B cell (primary cell): ENCODE measurements at regions not wholly inside any gene's neighbourhood (a gene's known extent, or its start where the extent isn't known, plus 50 kb on each side); places are given as distances from the start of the nearest gene placed in this dataset.

Experiments
- ATAC-seq: fragments of 200-7000 bp; cut with Tn5 transposase; one replicate; pipeline ENCODE4 v1.10.0; 2021; ENCODE audit warnings: low read depth, mild to moderate bottlenecking, moderate number of reproducible peaks, moderate library complexity
- CTCF ChIA-PET: fragments of 350-600 bp; sonication (Branson Sonifier 250); formaldehyde crosslinking; loops from one replicate; lab custom pipeline; 2021; ENCODE audit warnings: antibody characterized with exemption, inconsistent platforms; lab: Charles Lee
- POLR2A ChIA-PET: fragments of 350-600 bp; sonication (Branson Sonifier 250); formaldehyde crosslinking; loops from one replicate; lab custom pipeline; 2021; ENCODE audit warnings: antibody characterized with exemption; lab: Charles Lee
- DNase-seq: peaks from one replicate; pipeline ENCODE4 v3.0.0; 2013
- H2AFZ ChIP-seq: 2 replicates; pipeline ENCODE4 v1.6.1; 2012; ENCODE audit warnings: mild to moderate bottlenecking, low read depth, low read length; ENCODE audit not compliant: insufficient read depth, poor library complexity, severe bottlenecking
- H3K27ac ChIP-seq, 2 donors: 1 replicate in 1 of 2; 2 replicates in 1 of 2; pipeline ENCODE4 v1.5.1; 2012 to 2013; ENCODE audit warnings: low read length in 2 of 2, mild to moderate bottlenecking in 2 of 2, moderate library complexity in 1 of 2
- H3K27me3 ChIP-seq, 4 experiments: fragments of 200-600 bp in 1 of 4; sonication (generic) in 1 of 4; replicated peaks in 1 of 4; 1 replicate in 2 of 4; 2 replicates in 2 of 4; pipeline versions ENCODE4 v1.6.1 to v1.7.0; 2013 to 2016; ENCODE audit warnings: low read length in 3 of 4, mild to moderate bottlenecking in 2 of 4, mixed read lengths in 1 of 4, moderate library complexity in 1 of 4; ENCODE audit not compliant: insufficient read depth in 4 of 4, control insufficient read depth in 3 of 4; ENCODE audit errors: control extremely low read depth in 1 of 4
- H3K36me3 ChIP-seq, 2 experiments: replicated peaks in 1 of 2; 1 replicate in 1 of 2; 2 replicates in 1 of 2; pipeline versions ENCODE4 v1.6.1 to v1.7.1; 2013; ENCODE audit warnings: low read length in 1 of 2; ENCODE audit not compliant: insufficient read depth in 2 of 2, control insufficient read depth in 1 of 2; ENCODE audit errors: control extremely low read depth in 1 of 2, extremely low read depth in 1 of 2
- H3K4me1 ChIP-seq, 2 donors: fragments of 200-600 bp in 1 of 2; sonication (generic) in 1 of 2; 1 replicate in 1 of 2; 2 replicates in 1 of 2; pipeline versions ENCODE4 v1.5.1 to v1.6.1; 2013 to 2017; ENCODE audit warnings: low read length in 2 of 2; ENCODE audit not compliant: control insufficient read depth in 2 of 2, insufficient read depth in 2 of 2
- H3K4me2 ChIP-seq: replicated peaks from 2 replicates; pipeline ENCODE3; 2012; ENCODE audit warnings: mild to moderate bottlenecking, low read depth, low read length; ENCODE audit not compliant: poor library complexity, severe bottlenecking
- H3K4me3 ChIP-seq, 5 experiments: fragments of 200-600 bp in 1 of 5; sonication (generic) in 1 of 5; 1 replicate in 3 of 5; 2 replicates in 2 of 5; pipeline versions ENCODE4 v1.5.1 to v1.7.0; 2011 to 2016; ENCODE audit warnings: low read length in 4 of 5, mild to moderate bottlenecking in 4 of 5, low read depth in 2 of 5, control low read depth in 1 of 5, moderate library complexity in 1 of 5; ENCODE audit not compliant: insufficient read depth in 1 of 5; ENCODE audit errors: control extremely low read depth in 1 of 5, extremely low read depth in 1 of 5
- H3K79me2 ChIP-seq: fragments of 200-600 bp; sonication (generic); one replicate; pipeline ENCODE4 v1.6.0; 2016; ENCODE audit warnings: low read length; ENCODE audit not compliant: control insufficient read depth, insufficient read depth
- H3K9ac ChIP-seq: fragments of 200-600 bp; sonication (generic); 2 replicates; pipeline ENCODE4 v1.6.1; 2017; ENCODE audit warnings: mild to moderate bottlenecking, low read length, moderate library complexity
- H3K9me3 ChIP-seq, 3 donors: one replicate each; pipeline versions ENCODE4 v1.6.1 to v1.7.1; 2013; ENCODE audit warnings: low read length in 2 of 3; ENCODE audit not compliant: control insufficient read depth in 2 of 3, insufficient read depth in 1 of 3; ENCODE audit errors: control extremely low read depth in 1 of 3
- H4K20me1 ChIP-seq: 2 replicates; pipeline ENCODE4 v1.6.0; 2012; ENCODE audit warnings: mild to moderate bottlenecking, low read length; ENCODE audit not compliant: insufficient read depth, control insufficient read depth, poor library complexity, severe bottlenecking
- H3K27ac Mint-ChIP-seq: one replicate; pipeline ENCODE4 v1.8.0; 2021; ENCODE audit warnings: mixed read lengths
- H3K27me3 Mint-ChIP-seq: one replicate; pipeline ENCODE4 v1.8.0; 2021; ENCODE audit warnings: mixed read lengths
- H3K4me1 Mint-ChIP-seq: one replicate; pipeline ENCODE4 v1.8.0; 2021; ENCODE audit warnings: mixed read lengths
- H3K4me3 Mint-ChIP-seq: one replicate; pipeline ENCODE4 v1.8.0; 2021; ENCODE audit warnings: mixed read lengths
- H3K9me3 Mint-ChIP-seq: one replicate; pipeline ENCODE4 v1.8.0; 2022; ENCODE audit warnings: mixed read lengths; ENCODE audit not compliant: insufficient read depth
- CTCF ChIP-seq: fragments of 200-600 bp; IDR thresholded peaks from one replicate; pipeline ENCODE4 v1.8.0; 2022; ENCODE audit warnings: antibody characterized with exemption, mild to moderate bottlenecking
- EZH2 ChIP-seq: IDR thresholded peaks from 2 replicates; pipeline ENCODE4 v1.6.1; 2012; ENCODE audit warnings: borderline replicate concordance, low read depth, mild to moderate bottlenecking, moderate library complexity, low read length; ENCODE audit not compliant: insufficient read depth, poor library complexity, severe bottlenecking
- WGBS: methylation state at CpG from one replicate; pipeline ENCODE4 v1.1.5; 2013; ENCODE audit warnings: missing lambda C conversion rate; ENCODE audit not compliant: insufficient coverage; 5-methylcytosine and 5-hydroxymethylcytosine counted together
- intact Hi-C: fragments of 100-400 bp; cut with micrococcal nuclease; formaldehyde crosslinking; loops from one replicate; pipeline ENCODE4 v1.10.0; 2022

- no peaks in the 10 kb centered on the region for H3K9me3 Mint-ChIP-seq
- TF ChIP-seq EZH2 (no peak), CTCF (no peak)
- DNase-seq, result no peak
Observed at GRCh38 chr1:59018446-59018845, 234.6 kb upstream of the JUN start.

GRCh38 chr1:59018860-59019259 is 235.0 kb upstream of the JUN start:
- ATAC-seq, result no peak
- Histone ChIP-seq H3K36me3 (no peaks in the 10 kb centered on the region), H3K27ac (no peak overlapping the region), H3K4me3 (no peak overlapping the region), H4K20me1 (no peaks in the 10 kb centered on the region), H3K27me3 (no peaks in the 10 kb centered on the region), H3K9me3 (no peaks in the 10 kb centered on the region), H3K4me2 (no peak overlapping the region), H3K9ac (no peak overlapping the region), H3K4me1 (peaks cover 31 to 48% of the 10 kb centered on the region in 2 donors), H2AFZ (no peak overlapping the region), H3K79me2 (no peaks in the 10 kb centered on the region)
- ChIA-PET CTCF (interaction anchor here (1.0 kb wide), 1 partner anchor 12 kb away, joined by 3 read pairs; no protein-coding TSS in a partner anchor), POLR2A (no interaction called here)
- H3K4me1 Mint-ChIP-seq, result peaks cover 53% of the 10 kb centered on the region
- H3K9me3 Mint-ChIP-seq, result no peaks in the 10 kb centered on the region
- H3K27me3 Mint-ChIP-seq, result no peaks in the 10 kb centered on the region
- TF ChIP-seq CTCF (no peak), EZH2 (no peak)
- DNase-seq, result no peak
- WGBS, result 92% methylated on average over 2 of the region's 7 CpGs
- H3K4me3 Mint-ChIP-seq, result no peak overlapping the region
- intact Hi-C loops, result no loop called here
- H3K27ac Mint-ChIP-seq, result peak overlapping the region; percentile 54

More at GRCh38 chr1:59018446-59018845, 234.6 kb upstream of the JUN start:
- no peak overlapping the region for H3K4me2 ChIP-seq
- ATAC-seq, result no peak
- no peaks in the 10 kb centered on the region for H3K79me2 ChIP-seq
- H3K9ac ChIP-seq, result no peak overlapping the region
- Mint-ChIP-seq H3K27ac (no peak overlapping the region), H3K4me3 (no peak overlapping the region), H3K27me3 (no peaks in the 10 kb centered on the region), H3K4me1 (peaks cover 57% of the 10 kb centered on the region)
- H3K36me3 ChIP-seq, result no peaks in the 10 kb centered on the region
- no peak overlapping the region for H2AFZ ChIP-seq
- no peaks in the 10 kb centered on the region for H3K27me3 ChIP-seq
- H4K20me1 ChIP-seq, result no peaks in the 10 kb centered on the region
- intact Hi-C loops, result no loop called here
- H3K4me3 ChIP-seq, result no peak overlapping the region
- peaks cover 35 to 52% of the 10 kb centered on the region in 2 donors for H3K4me1 ChIP-seq
- no peak overlapping the region for H3K27ac ChIP-seq
- no peaks in the 10 kb centered on the region for H3K9me3 ChIP-seq
- 95% methylated on average over 4 of the region's 6 CpGs for whole genome bisulfite sequencing
- ChIA-PET POLR2A (no interaction called here), CTCF (no interaction called here)
